Neuronal stem cell (in vitro differentiated cells): ENCODE measurements at regions not wholly inside any gene's neighbourhood (a gene's known extent, or its start where the extent isn't known, plus 50 kb on each side); places are given as distances from the start of the nearest gene placed in this dataset.

ENCODE experiments used
- DNase-seq: peaks from one replicate; pipeline ENCODE4 v3.0.0-alpha.2; 2013; ENCODE audit warnings: low spot score
- H2AFZ ChIP-seq: one replicate; pipeline ENCODE4 v1.6.1; 2013; ENCODE audit warnings: mild to moderate bottlenecking, low read length, inconsistent platforms
- H2AK5ac ChIP-seq: 2 replicates; pipeline ENCODE4 v1.6.1; 2013; ENCODE audit warnings: low read depth, mild to moderate bottlenecking, inconsistent platforms, low read length, moderate library complexity, mixed read lengths
- H2BK120ac ChIP-seq: 2 replicates; pipeline ENCODE4 v1.6.1; 2013; ENCODE audit warnings: low read depth, mild to moderate bottlenecking, inconsistent platforms, low read length, moderate library complexity, mixed read lengths
- H2BK12ac ChIP-seq: one replicate; pipeline ENCODE4 v1.6.1; 2013; ENCODE audit warnings: low read length, inconsistent platforms
- H2BK15ac ChIP-seq: 2 replicates; pipeline ENCODE4 v1.6.1; 2013; ENCODE audit warnings: mild to moderate bottlenecking, low read length, inconsistent platforms, mixed read lengths
- H2BK5ac ChIP-seq: one replicate; pipeline ENCODE4 v1.6.1; 2013; ENCODE audit warnings: inconsistent platforms, mild to moderate bottlenecking, low read length, moderate library complexity
- H3K14ac ChIP-seq: one replicate; pipeline ENCODE4 v1.6.1; 2013; ENCODE audit warnings: low read length, inconsistent platforms
- H3K18ac ChIP-seq: 2 replicates; pipeline ENCODE4 v1.6.1; 2013; ENCODE audit warnings: low read length, inconsistent platforms
- H3K23ac ChIP-seq: 2 replicates; pipeline ENCODE4 v1.6.1; 2013; ENCODE audit warnings: low read depth, mild to moderate bottlenecking, mixed read lengths, low read length, inconsistent platforms; ENCODE audit not compliant: poor library complexity
- H3K27ac ChIP-seq: replicated peaks from 3 replicates; pipeline ENCODE4 v1.5.1; 2013; ENCODE audit warnings: low read length, inconsistent platforms
- H3K27me3 ChIP-seq, 3 experiments: 2 replicates each; pipeline ENCODE4 v1.6.1; 2013; ENCODE audit warnings: low read length in 3 of 3, mild to moderate bottlenecking in 2 of 3, inconsistent platforms in 1 of 3, low read depth in 1 of 3, mixed read lengths in 1 of 3, moderate library complexity in 1 of 3; ENCODE audit not compliant: control insufficient read depth in 3 of 3, insufficient read depth in 3 of 3
- H3K36me3 ChIP-seq, 2 donors: replicated peaks in 1 of 2; 2 replicates each; pipeline ENCODE4 v1.6.1; 2013; ENCODE audit warnings: low read length in 2 of 2; ENCODE audit not compliant: control insufficient read depth in 2 of 2, insufficient read depth in 2 of 2
- H3K4ac ChIP-seq: 2 replicates; pipeline ENCODE4 v1.6.1; 2013; ENCODE audit warnings: inconsistent platforms, mild to moderate bottlenecking, low read length, moderate library complexity
- H3K4me1 ChIP-seq, 2 donors: 1 replicate in 1 of 2; 2 replicates in 1 of 2; pipeline ENCODE4 v1.6.1; 2013; ENCODE audit warnings: low read length in 2 of 2, low read depth in 1 of 2; ENCODE audit not compliant: control insufficient read depth in 2 of 2, insufficient read depth in 1 of 2
- H3K4me2 ChIP-seq: one replicate; pipeline ENCODE4 v1.6.1; 2013; ENCODE audit warnings: mild to moderate bottlenecking, low read length, inconsistent platforms; ENCODE audit not compliant: insufficient read depth, poor library complexity, severe bottlenecking
- H3K4me3 ChIP-seq, 2 donors: 2 replicates each; pipeline ENCODE4 v1.5.1; 2013; ENCODE audit warnings: low read length in 2 of 2, mild to moderate bottlenecking in 2 of 2, inconsistent platforms in 1 of 2, moderate library complexity in 1 of 2
- H3K79me1 ChIP-seq: one replicate; pipeline ENCODE4 v1.6.1; 2013; ENCODE audit warnings: low read depth, mild to moderate bottlenecking, inconsistent platforms, low read length, moderate library complexity
- H3K9ac ChIP-seq: one replicate; pipeline ENCODE4 v1.6.1; 2013; ENCODE audit warnings: mild to moderate bottlenecking, low read depth, low read length, inconsistent platforms; ENCODE audit not compliant: poor library complexity
- H3K9me3 ChIP-seq, 2 donors: replicated peaks in 1 of 2; 2 replicates each; pipeline versions ENCODE3 to v1.6.1; 2013; ENCODE audit warnings: low read length in 2 of 2, mild to moderate bottlenecking in 2 of 2, inconsistent platforms in 1 of 2, low read depth in 1 of 2, mixed read lengths in 1 of 2, moderate library complexity in 1 of 2; ENCODE audit not compliant: control insufficient read depth in 2 of 2, insufficient read depth in 1 of 2
- H4K8ac ChIP-seq: one replicate; pipeline ENCODE4 v1.6.1; 2013; ENCODE audit warnings: low read depth, mild to moderate bottlenecking, inconsistent platforms, low read length, moderate library complexity
- H4K91ac ChIP-seq: one replicate; pipeline ENCODE4 v1.6.1; 2013; ENCODE audit warnings: low read length, low read depth, mild to moderate bottlenecking, inconsistent platforms; ENCODE audit not compliant: poor library complexity
- WGBS, 2 donors: extraction: QIAGEN DNeasy Blood & Tissue Kit; methylation state at CpG; one replicate each; pipeline ENCODE4 v1.1.7; 2013; ENCODE audit warnings: missing lambda C conversion rate in 2 of 2, mixed read lengths in 1 of 2; ENCODE audit not compliant: insufficient read length in 2 of 2, insufficient replicate concordance in 1 of 2; ENCODE audit errors: extremely low coverage in 2 of 2; 5-methylcytosine and 5-hydroxymethylcytosine counted together

GRCh38 chr18:75618146-75618545 lies 190.6 kb upstream of the SMIM21 start:
- no peak for DNase-seq

GRCh38 chr18:75612456-75612855 lies 185.0 kb upstream of the SMIM21 start:
- no peak overlapping the region for H3K23ac ChIP-seq
- H2AFZ ChIP-seq: no peak overlapping the region
- no peaks in the 10 kb centered on the region for H3K9me3 ChIP-seq
- H3K27me3 ChIP-seq: no peaks in the 10 kb centered on the region
- no peak overlapping the region for H3K4ac ChIP-seq
- H3K9ac ChIP-seq: no peak overlapping the region
- H2BK12ac ChIP-seq: no peak overlapping the region
- no peaks in the 10 kb centered on the region for H3K79me1 ChIP-seq
- no peak overlapping the region for H3K4me2 ChIP-seq
- H3K18ac ChIP-seq: no peak overlapping the region
- H4K91ac ChIP-seq: no peak overlapping the region
- no peak for DNase-seq
- H3K14ac ChIP-seq: no peak overlapping the region
- H3K27ac ChIP-seq: no peak overlapping the region
- H3K4me1 ChIP-seq: no peaks in the 10 kb centered on the region
- no peak overlapping the region for H2AK5ac ChIP-seq
- H3K36me3 ChIP-seq: no peaks in the 10 kb centered on the region
- no peak overlapping the region for H2BK5ac ChIP-seq
- no CpG with 5 or more reads among the region's 5 CpGs for WGBS, 2 donors
- H2BK120ac ChIP-seq: no peak overlapping the region
- H2BK15ac ChIP-seq: no peak overlapping the region
- H3K4me3 ChIP-seq: no peak overlapping the region
- no peak overlapping the region for H4K8ac ChIP-seq

More at GRCh38 chr18:75618146-75618545, 190.6 kb upstream of the SMIM21 start:
- H3K14ac ChIP-seq: no peak overlapping the region
- no CpG with 5 or more reads among the region's 4 CpGs for WGBS, 2 donors
- H4K8ac ChIP-seq: peak overlapping the region; percentile 6
- no peak overlapping the region for H2BK120ac ChIP-seq
- no peak overlapping the region for H3K27ac ChIP-seq
- H4K91ac ChIP-seq: no peak overlapping the region
- H2AFZ ChIP-seq: no peak overlapping the region
- no peak overlapping the region for H2BK5ac ChIP-seq
- H2BK12ac ChIP-seq: no peak overlapping the region
- no peak overlapping the region for H3K4me2 ChIP-seq
- no peaks in the 10 kb centered on the region for H3K36me3 ChIP-seq
- H2BK15ac ChIP-seq: no peak overlapping the region
- H3K27me3 ChIP-seq: no peaks in the 10 kb centered on the region
- no peak overlapping the region for H3K4ac ChIP-seq
- no peak overlapping the region for H3K18ac ChIP-seq
- H2AK5ac ChIP-seq: no peak overlapping the region
- no peak overlapping the region for H3K4me3 ChIP-seq
- H3K4me1 ChIP-seq: no peaks in the 10 kb centered on the region
- no peaks in the 10 kb centered on the region for H3K9me3 ChIP-seq
- no peak overlapping the region for H3K23ac ChIP-seq
- H3K79me1 ChIP-seq: no peaks in the 10 kb centered on the region
- H3K9ac ChIP-seq: no peak overlapping the region

GRCh38 chr18:75607701-75608100 lies 180.2 kb upstream of the SMIM21 start:
- Histone ChIP-seq H2BK12ac (no peak overlapping the region), H3K9me3 (no peaks in the 10 kb centered on the region), H3K4me3 (no peak overlapping the region), H3K79me1 (no peaks in the 10 kb centered on the region), H2BK15ac (no peak overlapping the region), H2BK120ac (no peak overlapping the region), H3K4me2 (no peak overlapping the region), H2AFZ (no peak overlapping the region), H3K14ac (no peak overlapping the region), H3K4ac (no peak overlapping the region), H4K8ac (no peak overlapping the region), H3K36me3 (no peaks in the 10 kb centered on the region), H3K23ac (no peak overlapping the region), H3K27me3 (no peaks in the 10 kb centered on the region), H3K27ac (no peak overlapping the region), H2BK5ac (no peak overlapping the region), H3K18ac (no peak overlapping the region), H4K91ac (no peak overlapping the region), H3K4me1 (no peaks in the 10 kb centered on the region), H3K9ac (no peak overlapping the region), H2AK5ac (no peak overlapping the region)
- DNase-seq: no peak
- no CpG with 5 or more reads among the region's 2 CpGs for WGBS, 2 donors

GRCh38 chr18:75592527-75592926 lies 165.0 kb upstream of the SMIM21 start:
- Histone ChIP-seq H3K14ac (no peak overlapping the region), H3K4me2 (no peak overlapping the region), H4K8ac (no peak overlapping the region), H3K36me3 (no peaks in the 10 kb centered on the region), H3K4me3 (no peak overlapping the region), H2BK5ac (no peak overlapping the region), H3K4ac (no peak overlapping the region), H3K4me1 (no peaks in the 10 kb centered on the region), H2AK5ac (no peak overlapping the region), H4K91ac (no peak overlapping the region), H3K27ac (no peak overlapping the region), H2BK120ac (no peak overlapping the region), H3K27me3 (no peaks in the 10 kb centered on the region), H3K9ac (no peak overlapping the region), H2AFZ (no peak overlapping the region), H3K23ac (no peak overlapping the region), H2BK12ac (no peak overlapping the region), H2BK15ac (no peak overlapping the region), H3K79me1 (no peaks in the 10 kb centered on the region), H3K9me3 (peaks cover 0 to 7% of the 10 kb centered on the region in 2 donors), H3K18ac (no peak overlapping the region)
- DNase-seq: no peak
- WGBS, 2 donors: no CpG with 5 or more reads among the region's 3 CpGs
